ENCODE measurements at regions not wholly inside any gene's neighbourhood (a gene's known extent, or its start where the extent isn't known, plus 50 kb on each side); places are given as distances from the start of the nearest gene placed in this dataset.

- Histone ChIP-seq H3K27ac (replicated peaks) (no peak overlapping the region), H3K4me3 (replicated peaks; ENCODE audit: insufficient read depth, low read length) (no peak overlapping the region), H3K27me3 (ENCODE audit: insufficient read depth, poor library complexity, severe bottlenecking) (no peaks in the 10 kb centered on the region)
- TF ChIP-seq POLR2AphosphoS5 (IDR thresholded peaks at IDR 0.05; ENCODE audit: low read depth) (no peak), GABPA (IDR thresholded peaks at IDR 0.05; ENCODE audit: low read depth) (no peak), REST (IDR thresholded peaks at IDR 0.05; ENCODE audit: insufficient replicate concordance, low read depth) (no peak), SPI1 (IDR thresholded peaks at IDR 0.05; ENCODE audit: borderline replicate concordance, low read depth) (no peak)
- TF ChIP-seq, protein P1, sequence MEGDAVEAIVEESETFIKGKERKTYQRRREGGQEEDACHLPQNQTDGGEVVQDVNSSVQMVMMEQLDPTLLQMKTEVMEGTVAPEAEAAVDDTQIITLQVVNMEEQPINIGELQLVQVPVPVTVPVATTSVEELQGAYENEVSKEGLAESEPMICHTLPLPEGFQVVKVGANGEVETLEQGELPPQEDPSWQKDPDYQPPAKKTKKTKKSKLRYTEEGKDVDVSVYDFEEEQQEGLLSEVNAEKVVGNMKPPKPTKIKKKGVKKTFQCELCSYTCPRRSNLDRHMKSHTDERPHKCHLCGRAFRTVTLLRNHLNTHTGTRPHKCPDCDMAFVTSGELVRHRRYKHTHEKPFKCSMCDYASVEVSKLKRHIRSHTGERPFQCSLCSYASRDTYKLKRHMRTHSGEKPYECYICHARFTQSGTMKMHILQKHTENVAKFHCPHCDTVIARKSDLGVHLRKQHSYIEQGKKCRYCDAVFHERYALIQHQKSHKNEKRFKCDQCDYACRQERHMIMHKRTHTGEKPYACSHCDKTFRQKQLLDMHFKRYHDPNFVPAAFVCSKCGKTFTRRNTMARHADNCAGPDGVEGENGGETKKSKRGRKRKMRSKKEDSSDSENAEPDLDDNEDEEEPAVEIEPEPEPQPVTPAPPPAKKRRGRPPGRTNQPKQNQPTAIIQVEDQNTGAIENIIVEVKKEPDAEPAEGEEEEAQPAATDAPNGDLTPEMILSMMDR (IDR thresholded peaks at IDR 0.05; ENCODE audit: insufficient read depth, low read length), result no peak
- DNase-seq (ENCODE audit: low read depth in 1 of 2, low spot score in 1 of 2), result no peak
Observed at GRCh38 chr6:128803911-128804310, 79.0 kb upstream of the LAMA2 start.

- H3K27me3 ChIP-seq (ENCODE audit: insufficient read depth, poor library complexity, severe bottlenecking), result no peaks in the 10 kb centered on the region
- no peak for TF ChIP-seq REST (IDR thresholded peaks at IDR 0.05; ENCODE audit: insufficient replicate concordance, low read depth)
- TF ChIP-seq GABPA (IDR thresholded peaks at IDR 0.05; ENCODE audit: low read depth), result no peak
- TF ChIP-seq SPI1 (IDR thresholded peaks at IDR 0.05; ENCODE audit: borderline replicate concordance, low read depth), result no peak
- no peak for TF ChIP-seq POLR2AphosphoS5 (IDR thresholded peaks at IDR 0.05; ENCODE audit: low read depth)
- TF ChIP-seq, protein P1 (IDR thresholded peaks at IDR 0.05; ENCODE audit: insufficient read depth, low read length), result no peak
- no peak overlapping the region for H3K4me3 ChIP-seq (replicated peaks; ENCODE audit: insufficient read depth, low read length)
- H3K27ac ChIP-seq (replicated peaks), result no peak overlapping the region
- DNase-seq (ENCODE audit: low read depth in 1 of 2, low spot score in 1 of 2), result no peak
Observed at GRCh38 chr6:128801621-128802020, 81.3 kb upstream of the LAMA2 start.

DNA sequence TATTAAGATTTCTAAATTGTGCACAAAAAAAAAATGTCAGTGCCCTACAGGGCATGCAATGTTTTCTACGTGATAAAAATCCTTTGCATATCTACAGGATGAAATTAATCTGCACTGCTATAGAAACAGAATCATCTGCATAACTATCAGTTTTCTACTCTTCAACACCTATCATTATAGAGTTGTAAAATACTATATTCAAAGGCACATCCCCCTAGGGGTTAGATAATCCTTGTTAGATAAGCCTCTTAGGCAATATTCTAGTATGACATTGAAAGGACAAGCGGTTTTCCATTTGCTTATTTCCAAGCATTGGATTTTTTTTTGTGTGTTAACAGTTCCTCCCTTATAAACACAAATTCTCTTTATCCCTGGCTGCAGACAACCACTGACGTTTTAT is 98.7 kb upstream of the LAMA2 start:
- no peak overlapping the region for H3K27ac ChIP-seq (replicated peaks)
- no peak for TF ChIP-seq SPI1 (IDR thresholded peaks at IDR 0.05; ENCODE audit: borderline replicate concordance, low read depth)
- H3K27me3 ChIP-seq (ENCODE audit: insufficient read depth, poor library complexity, severe bottlenecking), result no peaks in the 10 kb centered on the region
- H3K4me3 ChIP-seq (replicated peaks; ENCODE audit: insufficient read depth, low read length), result no peak overlapping the region
- no peak for DNase-seq (ENCODE audit: low read depth in 1 of 2, low spot score in 1 of 2)

DNA sequence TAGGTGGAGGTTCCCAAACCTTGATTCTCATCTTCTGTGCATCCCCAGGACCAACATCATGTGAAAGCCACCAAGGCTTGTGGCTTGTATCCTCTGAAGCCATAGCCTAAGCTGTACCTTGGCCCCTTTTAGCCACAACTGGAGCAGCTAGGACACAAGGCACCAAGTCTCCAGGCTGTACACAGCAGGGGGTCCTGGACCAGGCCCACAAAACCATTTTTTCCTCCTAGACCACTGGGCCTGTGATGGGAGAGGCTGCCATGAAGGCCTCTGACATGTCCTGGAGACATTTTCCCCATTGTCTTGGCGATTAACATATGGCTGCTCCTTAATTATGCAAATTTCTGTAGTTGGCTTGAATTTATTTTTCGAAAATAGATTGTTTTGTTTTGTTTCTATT is 114.8 kb upstream of the LAMA2 start:
- TF ChIP-seq POLR2AphosphoS5 (IDR thresholded peaks at IDR 0.05; ENCODE audit: low read depth) (no peak), SPI1 (IDR thresholded peaks at IDR 0.05; ENCODE audit: borderline replicate concordance, low read depth) (no peak), GABPA (IDR thresholded peaks at IDR 0.05; ENCODE audit: low read depth) (no peak), REST (IDR thresholded peaks at IDR 0.05; ENCODE audit: insufficient replicate concordance, low read depth) (no peak)
- TF ChIP-seq, protein P1 (IDR thresholded peaks at IDR 0.05; ENCODE audit: insufficient read depth, low read length), result no peak
- no peaks in the 10 kb centered on the region for H3K27me3 ChIP-seq (ENCODE audit: insufficient read depth, poor library complexity, severe bottlenecking)
- H3K27ac ChIP-seq (replicated peaks), result no peak overlapping the region
- H3K4me3 ChIP-seq (replicated peaks; ENCODE audit: insufficient read depth, low read length), result no peak overlapping the region
- no peak for DNase-seq (ENCODE audit: low read depth in 1 of 2, low spot score in 1 of 2)
